K562 (cell line): ENCODE measurements at regions not wholly inside any gene's neighbourhood (a gene's known extent, or its start where the extent isn't known, plus 50 kb on each side); places are given as distances from the start of the nearest gene placed in this dataset.

Source experiments
- ATAC-seq: fragments of 200-7000 bp; cut with Tn5 transposase; 3 replicates; pipeline ENCODE4 v1.9.1; 2020; ENCODE audit warnings: moderate library complexity
- BruUV-seq: library from RNA; stranded (reverse); fragments of 400-500 nt; replicated peaks from 2 replicates; lab custom pipeline; 2021; lab: Mats Ljungman, UMichigan
- CTCF ChIA-PET: fragments of 300-600 bp; formaldehyde crosslinking; extraction: SDS; loops from one replicate; lab custom pipeline; 2021; ENCODE audit warnings: low intra/inter-chr PET ratio; lab: Yijun Ruan, JAX
- POLR2A ChIA-PET: fragments of 300-600, 350-650 bp; sonication (Branson Sonifier 250); formaldehyde crosslinking; extraction: SDS; loops from one replicate; lab custom pipeline; 2021; ENCODE audit warnings: antibody characterized with exemption, inconsistent platforms; lab: Yijun Ruan, JAX
- DNase-seq, 4 experiments: peaks; one replicate each; pipeline versions ENCODE4 v3.0.0 to v3.0.0-alpha.2; 2011 to 2018; ENCODE audit warnings: low spot score in 3 of 4, mixed read lengths in 3 of 4; ENCODE audit errors: extremely low read depth in 1 of 4
- FAIRE-seq: peaks from 2 replicates; lab custom pipeline; 2011; peaks lifted over from hg19 to GRCh38; lab: Jason Lieb, UNC
- H2AFZ ChIP-seq: 2 replicates; pipeline ENCODE4 v1.6.0; 2011; ENCODE audit warnings: low read depth, low read length, control low read depth, inconsistent platforms
- H3K27ac ChIP-seq: fragments of 200-600 bp; 3 replicates; pipeline ENCODE4 v1.8.0; 2011; ENCODE audit warnings: low read depth, mild to moderate bottlenecking, control low read depth, inconsistent platforms, low read length, moderate library complexity, mixed read lengths; ENCODE audit errors: extremely low read depth
- H3K27me3 ChIP-seq, 2 experiments: fragments of 300-600 bp in 1 of 2; 2 replicates in 1 of 2; 3 replicates in 1 of 2; pipeline versions ENCODE4 v1.6.0 to v1.8.0; 2011; ENCODE audit warnings: inconsistent platforms in 2 of 2, low read length in 2 of 2, mild to moderate bottlenecking in 1 of 2, mixed read lengths in 1 of 2, moderate library complexity in 1 of 2; ENCODE audit not compliant: control insufficient read depth in 2 of 2, insufficient read depth in 2 of 2
- H3K36me3 ChIP-seq: fragments of 300-600 bp; 3 replicates; pipeline ENCODE4 v1.8.0; 2011; ENCODE audit warnings: mild to moderate bottlenecking, low read length, inconsistent platforms; ENCODE audit not compliant: control insufficient read depth, insufficient read depth
- H3K4me1 ChIP-seq, 2 experiments: fragments of 200-600 bp in 1 of 2; replicated peaks in 1 of 2; 2 replicates in 1 of 2; 3 replicates in 1 of 2; pipeline versions ENCODE4 v1.5.1 to v1.8.0; 2011; ENCODE audit warnings: inconsistent platforms in 2 of 2, low read length in 2 of 2, mild to moderate bottlenecking in 1 of 2, mixed read lengths in 1 of 2, moderate library complexity in 1 of 2; ENCODE audit not compliant: control insufficient read depth in 2 of 2, insufficient read depth in 2 of 2
- H3K4me2 ChIP-seq: 2 replicates; pipeline ENCODE4 v1.6.1; 2011; ENCODE audit warnings: low read length, control low read depth, inconsistent platforms, mixed read lengths; ENCODE audit not compliant: insufficient read depth
- H3K4me3 ChIP-seq: fragments of 200-600 bp; sonication (generic), shearing (Covaris generic); 2 replicates; pipeline ENCODE4 v1.5.1; 2016; ENCODE audit warnings: control low read depth, inconsistent platforms
- H3K79me2 ChIP-seq: fragments of 200-600 bp; 3 replicates; pipeline ENCODE4 v1.8.0; 2011; ENCODE audit warnings: low read length, inconsistent platforms; ENCODE audit not compliant: control insufficient read depth, insufficient read depth
- H3K9ac ChIP-seq, 2 experiments: 2 replicates each; pipeline versions ENCODE4 v1.6.0 to v1.6.1; 2011; ENCODE audit warnings: low read depth in 2 of 2, low read length in 2 of 2, control low read depth in 1 of 2, inconsistent platforms in 1 of 2, mild to moderate bottlenecking in 1 of 2, mixed read lengths in 1 of 2; ENCODE audit not compliant: insufficient read depth in 1 of 2
- H3K9me1 ChIP-seq: one replicate; pipeline ENCODE4 v1.6.0; 2011; ENCODE audit warnings: inconsistent platforms, mild to moderate bottlenecking, low read length, moderate library complexity; ENCODE audit not compliant: control insufficient read depth, insufficient read depth
- H3K9me3 ChIP-seq: replicated peaks from 2 replicates; pipeline ENCODE4 v1.5.1; 2011; ENCODE audit warnings: low read depth, low read length, inconsistent platforms; ENCODE audit not compliant: control insufficient read depth, insufficient read depth
- H4K20me1 ChIP-seq: replicated peaks from 2 replicates; pipeline ENCODE4 v1.6.1; 2011; ENCODE audit warnings: low read length, inconsistent platforms, mixed read lengths; ENCODE audit not compliant: control insufficient read depth, insufficient read depth
- ATF7 ChIP-seq: fragments of 450-650 bp; IDR thresholded peaks from 2 replicates; pipeline ENCODE4 v1.7.1; 2014; ENCODE audit warnings: mild to moderate bottlenecking, moderate library complexity
- GMEB1 ChIP-seq: fragments of 250-450 bp; sonication (Bioruptor Pico); IDR thresholded peaks from 2 replicates; pipeline ENCODE4 v1.4.0; 2020; ENCODE audit warnings: mild to moderate bottlenecking
- ZNF23 ChIP-seq: fragments of 250-450 bp; sonication (Bioruptor Pico); IDR thresholded peaks from 2 replicates; pipeline ENCODE4 v1.4.0; 2020; ENCODE audit warnings: mild to moderate bottlenecking
- ZNF384 ChIP-seq: IDR thresholded peaks from 2 replicates; pipeline ENCODE4 v1.6.1; 2012; ENCODE audit warnings: low read depth, low read length, improper control_type of control experiment
- WGBS: fragments of 100-300 bp; shearing (Covaris generic); methylation state at CpG from one replicate; pipeline ENCODE4 v1.1.6; 2016; ENCODE audit warnings: low coverage, mixed read lengths; ENCODE audit not compliant: insufficient coverage; ENCODE audit errors: missing lambda C conversion rate; 5-methylcytosine and 5-hydroxymethylcytosine counted together
- in situ Hi-C: fragments of 300-500 bp; cut with MboI; formaldehyde crosslinking; loops from 4 replicates; pipeline ENCODE4 v1.15.0; 2018; ENCODE audit warnings: inconsistent platforms, mixed read lengths
- intact Hi-C: fragments of 100-400 bp; cut with micrococcal nuclease; formaldehyde crosslinking; loops from 2 replicates; pipeline ENCODE4 v1.14.2; 2022
- TF ChIP-seq, protein P1 (sequence below): fragments of 200-600 bp; sonication (generic); IDR thresholded peaks from one replicate; pipeline ENCODE4 v1.6.1; 2012; ENCODE audit warnings: mild to moderate bottlenecking, low read depth, low read length, inconsistent platforms
- TF ChIP-seq, protein P2 (sequence below): fragments of 150-350 bp; conservative IDR thresholded peaks from 2 replicates; pipeline ENCODE4 v1.6.1; 2014; ENCODE audit warnings: low read length

GRCh38 chr4:123466080-123466785, 69.6 kb downstream of the SPRY1 start:
- ChIA-PET POLR2A (no interaction called here), CTCF (no interaction called here)
- Histone ChIP-seq H3K9ac (no peak overlapping the region), H3K4me2 (no peak overlapping the region), H3K9me1 (no peaks in the 10 kb centered on the region), H3K36me3 (no peaks in the 10 kb centered on the region), H2AFZ (no peak overlapping the region), H3K27ac (no peak overlapping the region), H4K20me1 (no peaks in the 10 kb centered on the region), H3K4me1 (no peaks in the 10 kb centered on the region), H3K9me3 (no peaks in the 10 kb centered on the region), H3K4me3 (no peak overlapping the region), H3K27me3 (peaks cover 8% of the 10 kb centered on the region in 2 experiments; a peak in 3 of 5 replicates), H3K79me2 (no peaks in the 10 kb centered on the region)
- no peak for FAIRE-seq
- WGBS: 0% methylated on average over 3 of the region's 3 CpGs
- ATAC-seq: no peak
- DNase-seq: no peak
- no TSS peak for BruUV-seq
- intact Hi-C loops: no loop called here
- in situ Hi-C loops: no loop called here
- TF ChIP-seq ZNF384 (no peak), ZNF23 (CRISPR knock-in tag) (no peak), GMEB1 (CRISPR knock-in tag) (no peak), ATF7 (no peak)
- TF ChIP-seq, protein P1, sequence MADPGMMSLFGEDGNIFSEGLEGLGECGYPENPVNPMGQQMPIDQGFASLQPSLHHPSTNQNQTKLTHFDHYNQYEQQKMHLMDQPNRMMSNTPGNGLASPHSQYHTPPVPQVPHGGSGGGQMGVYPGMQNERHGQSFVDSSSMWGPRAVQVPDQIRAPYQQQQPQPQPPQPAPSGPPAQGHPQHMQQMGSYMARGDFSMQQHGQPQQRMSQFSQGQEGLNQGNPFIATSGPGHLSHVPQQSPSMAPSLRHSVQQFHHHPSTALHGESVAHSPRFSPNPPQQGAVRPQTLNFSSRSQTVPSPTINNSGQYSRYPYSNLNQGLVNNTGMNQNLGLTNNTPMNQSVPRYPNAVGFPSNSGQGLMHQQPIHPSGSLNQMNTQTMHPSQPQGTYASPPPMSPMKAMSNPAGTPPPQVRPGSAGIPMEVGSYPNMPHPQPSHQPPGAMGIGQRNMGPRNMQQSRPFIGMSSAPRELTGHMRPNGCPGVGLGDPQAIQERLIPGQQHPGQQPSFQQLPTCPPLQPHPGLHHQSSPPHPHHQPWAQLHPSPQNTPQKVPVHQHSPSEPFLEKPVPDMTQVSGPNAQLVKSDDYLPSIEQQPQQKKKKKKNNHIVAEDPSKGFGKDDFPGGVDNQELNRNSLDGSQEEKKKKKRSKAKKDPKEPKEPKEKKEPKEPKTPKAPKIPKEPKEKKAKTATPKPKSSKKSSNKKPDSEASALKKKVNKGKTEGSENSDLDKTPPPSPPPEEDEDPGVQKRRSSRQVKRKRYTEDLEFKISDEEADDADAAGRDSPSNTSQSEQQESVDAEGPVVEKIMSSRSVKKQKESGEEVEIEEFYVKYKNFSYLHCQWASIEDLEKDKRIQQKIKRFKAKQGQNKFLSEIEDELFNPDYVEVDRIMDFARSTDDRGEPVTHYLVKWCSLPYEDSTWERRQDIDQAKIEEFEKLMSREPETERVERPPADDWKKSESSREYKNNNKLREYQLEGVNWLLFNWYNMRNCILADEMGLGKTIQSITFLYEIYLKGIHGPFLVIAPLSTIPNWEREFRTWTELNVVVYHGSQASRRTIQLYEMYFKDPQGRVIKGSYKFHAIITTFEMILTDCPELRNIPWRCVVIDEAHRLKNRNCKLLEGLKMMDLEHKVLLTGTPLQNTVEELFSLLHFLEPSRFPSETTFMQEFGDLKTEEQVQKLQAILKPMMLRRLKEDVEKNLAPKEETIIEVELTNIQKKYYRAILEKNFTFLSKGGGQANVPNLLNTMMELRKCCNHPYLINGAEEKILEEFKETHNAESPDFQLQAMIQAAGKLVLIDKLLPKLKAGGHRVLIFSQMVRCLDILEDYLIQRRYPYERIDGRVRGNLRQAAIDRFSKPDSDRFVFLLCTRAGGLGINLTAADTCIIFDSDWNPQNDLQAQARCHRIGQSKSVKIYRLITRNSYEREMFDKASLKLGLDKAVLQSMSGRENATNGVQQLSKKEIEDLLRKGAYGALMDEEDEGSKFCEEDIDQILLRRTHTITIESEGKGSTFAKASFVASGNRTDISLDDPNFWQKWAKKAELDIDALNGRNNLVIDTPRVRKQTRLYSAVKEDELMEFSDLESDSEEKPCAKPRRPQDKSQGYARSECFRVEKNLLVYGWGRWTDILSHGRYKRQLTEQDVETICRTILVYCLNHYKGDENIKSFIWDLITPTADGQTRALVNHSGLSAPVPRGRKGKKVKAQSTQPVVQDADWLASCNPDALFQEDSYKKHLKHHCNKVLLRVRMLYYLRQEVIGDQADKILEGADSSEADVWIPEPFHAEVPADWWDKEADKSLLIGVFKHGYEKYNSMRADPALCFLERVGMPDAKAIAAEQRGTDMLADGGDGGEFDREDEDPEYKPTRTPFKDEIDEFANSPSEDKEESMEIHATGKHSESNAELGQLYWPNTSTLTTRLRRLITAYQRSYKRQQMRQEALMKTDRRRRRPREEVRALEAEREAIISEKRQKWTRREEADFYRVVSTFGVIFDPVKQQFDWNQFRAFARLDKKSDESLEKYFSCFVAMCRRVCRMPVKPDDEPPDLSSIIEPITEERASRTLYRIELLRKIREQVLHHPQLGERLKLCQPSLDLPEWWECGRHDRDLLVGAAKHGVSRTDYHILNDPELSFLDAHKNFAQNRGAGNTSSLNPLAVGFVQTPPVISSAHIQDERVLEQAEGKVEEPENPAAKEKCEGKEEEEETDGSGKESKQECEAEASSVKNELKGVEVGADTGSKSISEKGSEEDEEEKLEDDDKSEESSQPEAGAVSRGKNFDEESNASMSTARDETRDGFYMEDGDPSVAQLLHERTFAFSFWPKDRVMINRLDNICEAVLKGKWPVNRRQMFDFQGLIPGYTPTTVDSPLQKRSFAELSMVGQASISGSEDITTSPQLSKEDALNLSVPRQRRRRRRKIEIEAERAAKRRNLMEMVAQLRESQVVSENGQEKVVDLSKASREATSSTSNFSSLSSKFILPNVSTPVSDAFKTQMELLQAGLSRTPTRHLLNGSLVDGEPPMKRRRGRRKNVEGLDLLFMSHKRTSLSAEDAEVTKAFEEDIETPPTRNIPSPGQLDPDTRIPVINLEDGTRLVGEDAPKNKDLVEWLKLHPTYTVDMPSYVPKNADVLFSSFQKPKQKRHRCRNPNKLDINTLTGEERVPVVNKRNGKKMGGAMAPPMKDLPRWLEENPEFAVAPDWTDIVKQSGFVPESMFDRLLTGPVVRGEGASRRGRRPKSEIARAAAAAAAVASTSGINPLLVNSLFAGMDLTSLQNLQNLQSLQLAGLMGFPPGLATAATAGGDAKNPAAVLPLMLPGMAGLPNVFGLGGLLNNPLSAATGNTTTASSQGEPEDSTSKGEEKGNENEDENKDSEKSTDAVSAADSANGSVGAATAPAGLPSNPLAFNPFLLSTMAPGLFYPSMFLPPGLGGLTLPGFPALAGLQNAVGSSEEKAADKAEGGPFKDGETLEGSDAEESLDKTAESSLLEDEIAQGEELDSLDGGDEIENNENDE: no peak
- TF ChIP-seq, protein P2, sequence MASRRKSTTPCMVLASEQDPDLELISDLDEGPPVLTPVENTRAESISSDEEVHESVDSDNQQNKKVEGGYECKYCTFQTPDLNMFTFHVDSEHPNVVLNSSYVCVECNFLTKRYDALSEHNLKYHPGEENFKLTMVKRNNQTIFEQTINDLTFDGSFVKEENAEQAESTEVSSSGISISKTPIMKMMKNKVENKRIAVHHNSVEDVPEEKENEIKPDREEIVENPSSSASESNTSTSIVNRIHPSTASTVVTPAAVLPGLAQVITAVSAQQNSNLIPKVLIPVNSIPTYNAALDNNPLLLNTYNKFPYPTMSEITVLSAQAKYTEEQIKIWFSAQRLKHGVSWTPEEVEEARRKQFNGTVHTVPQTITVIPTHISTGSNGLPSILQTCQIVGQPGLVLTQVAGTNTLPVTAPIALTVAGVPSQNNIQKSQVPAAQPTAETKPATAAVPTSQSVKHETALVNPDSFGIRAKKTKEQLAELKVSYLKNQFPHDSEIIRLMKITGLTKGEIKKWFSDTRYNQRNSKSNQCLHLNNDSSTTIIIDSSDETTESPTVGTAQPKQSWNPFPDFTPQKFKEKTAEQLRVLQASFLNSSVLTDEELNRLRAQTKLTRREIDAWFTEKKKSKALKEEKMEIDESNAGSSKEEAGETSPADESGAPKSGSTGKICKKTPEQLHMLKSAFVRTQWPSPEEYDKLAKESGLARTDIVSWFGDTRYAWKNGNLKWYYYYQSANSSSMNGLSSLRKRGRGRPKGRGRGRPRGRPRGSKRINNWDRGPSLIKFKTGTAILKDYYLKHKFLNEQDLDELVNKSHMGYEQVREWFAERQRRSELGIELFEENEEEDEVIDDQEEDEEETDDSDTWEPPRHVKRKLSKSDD: no peak
